Lung (tissue), 11 donors: ENCODE measurements at regions not wholly inside any gene's neighbourhood (a gene's known extent, or its start where the extent isn't known, plus 50 kb on each side); places are given as distances from the start of the nearest gene placed in this dataset.

ENCODE experiments used
- ATAC-seq: fragments of 200-7000 bp; cut with Tn5 transposase; one replicate; pipeline ENCODE4 v1.9.1; 2020; ENCODE audit warnings: moderate number of reproducible peaks; ENCODE audit not compliant: insufficient read depth, low FRiP score
- DNase-seq, 3 donors: peaks; one replicate each; pipeline ENCODE4 v3.0.0-alpha.2; 2013 to 2017
- H3K27ac ChIP-seq, 2 donors: one replicate each; pipeline ENCODE4 v1.5.1; 2013; ENCODE audit warnings: mild to moderate bottlenecking in 2 of 2, moderate library complexity in 2 of 2, control low read depth in 1 of 2, inconsistent platforms in 1 of 2, low read depth in 1 of 2, low read length in 1 of 2
- H3K27me3 ChIP-seq, 3 donors: one replicate each; pipeline ENCODE4 v1.5.1; 2013; ENCODE audit warnings: low read length in 2 of 3; ENCODE audit not compliant: control insufficient read depth in 3 of 3, insufficient read depth in 3 of 3
- H3K36me3 ChIP-seq, 4 donors: one replicate each; pipeline ENCODE4 v1.5.1; 2013; ENCODE audit warnings: low read length in 4 of 4, mild to moderate bottlenecking in 1 of 4, moderate library complexity in 1 of 4; ENCODE audit not compliant: control insufficient read depth in 4 of 4, insufficient read depth in 4 of 4
- H3K4me1 ChIP-seq, 5 donors: one replicate each; pipeline ENCODE4 v1.5.1; 2013; ENCODE audit warnings: low read length in 5 of 5, mild to moderate bottlenecking in 2 of 5, moderate library complexity in 1 of 5; ENCODE audit not compliant: control insufficient read depth in 5 of 5, insufficient read depth in 5 of 5
- H3K4me3 ChIP-seq: one replicate; pipeline ENCODE4 v1.5.1; 2013; ENCODE audit warnings: mild to moderate bottlenecking, control low read depth, moderate library complexity
- H3K9ac ChIP-seq, 2 donors: one replicate each; pipeline ENCODE4 v1.5.1; 2013; ENCODE audit warnings: low read length in 2 of 2, control low read depth in 1 of 2; ENCODE audit not compliant: insufficient read depth in 1 of 2
- H3K9me3 ChIP-seq, 4 donors: one replicate each; pipeline ENCODE4 v1.5.1; 2013; ENCODE audit warnings: low read length in 3 of 4, mild to moderate bottlenecking in 1 of 4, moderate library complexity in 1 of 4; ENCODE audit not compliant: control insufficient read depth in 4 of 4, insufficient read depth in 3 of 4
- CTCF ChIP-seq: IDR thresholded peaks from 2 replicates; pipeline ENCODE4 v1.5.1; 2012; ENCODE audit warnings: mild to moderate bottlenecking; ENCODE audit errors: control extremely low read depth, extremely low read depth
- WGBS, 2 donors: extraction: QIAGEN DNeasy Blood & Tissue Kit; methylation state at CpG; one replicate each; pipeline ENCODE4 v1.1.7; 2013; 5-methylcytosine and 5-hydroxymethylcytosine counted together
- donor health status: control.
- donor health status: control.
- donor health status: Bipolar disorder and iron deficiency.
- donor health status: healthy.
- donor health status: DM: yes; HTN: yes; CAD: no.

GRCh38 chr17:69947027-69947759 is 127.8 kb upstream of the KCNJ16 start:
- H3K9ac ChIP-seq, result no peak overlapping the region
- ATAC-seq (no peak), DNase-seq (no peak)
- H3K36me3 ChIP-seq, result no peaks in the 10 kb centered on the region
- no peak for TF ChIP-seq CTCF
- H3K27ac ChIP-seq, result no peak overlapping the region
- H3K9me3 ChIP-seq, result no peaks in the 10 kb centered on the region
- no peak overlapping the region for H3K4me3 ChIP-seq
- WGBS, 2 donors, result 46 to 66% methylated on average over 4 of the region's 4 CpGs
- H3K4me1 ChIP-seq, result peaks cover 0 to 11% (median 0%) of the 10 kb centered on the region in 5 donors
- H3K27me3 ChIP-seq, result no peaks in the 10 kb centered on the region

GRCh38 chr17:69948406-69948805 is 126.6 kb upstream of the KCNJ16 start:
- H3K27ac ChIP-seq, result no peak overlapping the region
- H3K36me3 ChIP-seq, result no peaks in the 10 kb centered on the region
- peaks cover 0 to 11% (median 0%) of the 10 kb centered on the region in 5 donors for H3K4me1 ChIP-seq
- H3K27me3 ChIP-seq, result no peaks in the 10 kb centered on the region
- WGBS, 2 donors, result 94 to 100% methylated on average over 1 of the region's 1 CpG
- no peaks in the 10 kb centered on the region for H3K9me3 ChIP-seq
- no peak for DNase-seq
- no peak overlapping the region for H3K4me3 ChIP-seq
- TF ChIP-seq CTCF, result no peak
- no peak for ATAC-seq
- no peak overlapping the region for H3K9ac ChIP-seq

- no peak for ATAC-seq
- H3K4me1 ChIP-seq, result peaks cover 0 to 11% (median 0%) of the 10 kb centered on the region in 5 donors
- DNase-seq, result no peak
- H3K27ac ChIP-seq, result no peak overlapping the region
- no peaks in the 10 kb centered on the region for H3K9me3 ChIP-seq
- no peaks in the 10 kb centered on the region for H3K36me3 ChIP-seq
- H3K9ac ChIP-seq, result no peak overlapping the region
- no peak overlapping the region for H3K4me3 ChIP-seq
- H3K27me3 ChIP-seq, result no peaks in the 10 kb centered on the region
- TF ChIP-seq CTCF, result no peak
Measured at GRCh38 chr17:69949496-69949895, 125.5 kb upstream of the KCNJ16 start.
